SK-N-SH (cell line): ENCODE measurements at regions not wholly inside any gene's neighbourhood (a gene's known extent, or its start where the extent isn't known, plus 50 kb on each side); places are given as distances from the start of the nearest gene placed in this dataset.

ENCODE experiments used
- CTCF ChIA-PET: fragments of 300-600, 350-600 bp; formaldehyde crosslinking; extraction: SDS; loops from one replicate; lab custom pipeline; 2021; lab: Yijun Ruan, JAX
- POLR2A ChIA-PET: fragments of 350-600 bp; sonication (Branson Sonifier 250); formaldehyde crosslinking; extraction: SDS; loops from one replicate; lab custom pipeline; 2020; ENCODE audit warnings: antibody characterized with exemption, inconsistent platforms; lab: Yijun Ruan, JAX
- DNase-seq: peaks from one replicate; pipeline ENCODE4 v3.0.0; 2012
- H2AFZ ChIP-seq: fragments of 200-600 bp; sonication (generic); 2 replicates; pipeline ENCODE4 v1.8.1; 2016; ENCODE audit warnings: antibody characterized with exemption, mild to moderate bottlenecking, low read depth
- H3F3A ChIP-seq: fragments of 200-600 bp; sonication (generic); replicated peaks from 2 replicates; pipeline ENCODE3; 2016; ENCODE audit warnings: antibody characterized with exemption, mild to moderate bottlenecking; ENCODE audit not compliant: insufficient read depth
- H3K27ac ChIP-seq, 2 experiments: fragments of 200-500 bp in 1 of 2; fragments of 200-600 bp in 1 of 2; sonication (Bioruptor generic) in 1 of 2; sonication (generic), shearing (Covaris generic) in 1 of 2; 2 replicates each; pipeline versions ENCODE4 v1.5.1 to v1.6.1; 2014 to 2016; ENCODE audit warnings: low read depth in 2 of 2, inconsistent platforms in 1 of 2, low read length in 1 of 2, mild to moderate bottlenecking in 1 of 2, mixed read lengths in 1 of 2
- H3K27me3 ChIP-seq: fragments of 200-600 bp; sonication (generic), shearing (Covaris generic); 2 replicates; pipeline ENCODE4 v1.6.1; 2016; ENCODE audit warnings: mixed run types; ENCODE audit not compliant: insufficient read depth
- H3K36me3 ChIP-seq, 2 experiments: fragments of 200-500 bp in 1 of 2; fragments of 200-600 bp in 1 of 2; sonication (Bioruptor generic) in 1 of 2; sonication (generic) in 1 of 2; replicated peaks in 1 of 2; 2 replicates each; pipeline versions ENCODE3 to v1.5.1; 2014 to 2016; ENCODE audit warnings: low read length in 1 of 2, mild to moderate bottlenecking in 1 of 2; ENCODE audit not compliant: insufficient read depth in 2 of 2, control insufficient read depth in 1 of 2
- H3K4me1 ChIP-seq, 2 experiments: fragments of 200-500 bp in 1 of 2; fragments of 200-600 bp in 1 of 2; sonication (Bioruptor generic) in 1 of 2; sonication (generic), shearing (Covaris generic) in 1 of 2; 2 replicates each; pipeline versions ENCODE4 v1.5.1 to v1.6.1; 2014 to 2016; ENCODE audit warnings: low read depth in 1 of 2, low read length in 1 of 2, mixed run types in 1 of 2; ENCODE audit not compliant: insufficient read depth in 2 of 2, control insufficient read depth in 1 of 2
- H3K4me2 ChIP-seq: fragments of 200-600 bp; sonication (generic), shearing (Covaris generic); 2 replicates; pipeline ENCODE4 v1.6.1; 2017; ENCODE audit warnings: mixed run types
- H3K4me3 ChIP-seq, 2 experiments: fragments of 200-500 bp in 1 of 2; fragments of 200-600 bp in 1 of 2; sonication (Bioruptor generic) in 1 of 2; sonication (generic), shearing (Covaris generic) in 1 of 2; 2 replicates each; pipeline versions ENCODE4 v1.5.1 to v1.8.1; 2014 to 2016; ENCODE audit warnings: low read depth in 2 of 2, inconsistent platforms in 1 of 2, low read length in 1 of 2, mild to moderate bottlenecking in 1 of 2, mixed read lengths in 1 of 2, moderate library complexity in 1 of 2
- H3K79me2 ChIP-seq: fragments of 200-600 bp; sonication (generic); 2 replicates; pipeline ENCODE4 v1.8.1; 2017; ENCODE audit warnings: mild to moderate bottlenecking; ENCODE audit not compliant: insufficient read depth
- H3K9ac ChIP-seq: fragments of 200-600 bp; sonication (generic); 2 replicates; pipeline ENCODE4 v1.6.1; 2017; ENCODE audit warnings: mixed run types
- H3K9me2 ChIP-seq: fragments of 200-600 bp; sonication (generic); 2 replicates; pipeline ENCODE4 v1.6.1; 2017; ENCODE audit warnings: mixed run types
- H3K9me3 ChIP-seq: fragments of 200-600 bp; sonication (generic); 2 replicates; pipeline ENCODE4 v1.6.1; 2017; ENCODE audit warnings: mixed run types, mild to moderate bottlenecking, moderate library complexity
- H4K20me1 ChIP-seq: fragments of 200-600 bp; sonication (generic); 2 replicates; pipeline ENCODE4 v1.6.1; 2017; ENCODE audit warnings: mild to moderate bottlenecking, mixed run types; ENCODE audit not compliant: insufficient read depth
- EP300 ChIP-seq, 2 experiments: IDR thresholded peaks; 2 replicates each; pipeline versions ENCODE4 v1.4.0 to v1.6.1; 2012; ENCODE audit warnings: borderline replicate concordance in 1 of 2, low read depth in 1 of 2, low read length in 1 of 2
- FOXM1 ChIP-seq: IDR thresholded peaks from 2 replicates; pipeline ENCODE4 v1.4.0; 2012; ENCODE audit warnings: low read depth, mild to moderate bottlenecking
- GABPA ChIP-seq: IDR thresholded peaks from 2 replicates; pipeline ENCODE4 v1.4.0; 2012; ENCODE audit warnings: low read depth, mild to moderate bottlenecking
- GATA2 ChIP-seq: sonication (generic); formaldehyde crosslinking; IDR thresholded peaks from 2 replicates; pipeline ENCODE4 v1.5.0; 2020; ENCODE audit warnings: mild to moderate bottlenecking, missing genetic modification reagents
- JUND ChIP-seq: IDR thresholded peaks from 2 replicates; pipeline ENCODE4 v1.4.0; 2012
- MAX ChIP-seq: IDR thresholded peaks from 2 replicates; pipeline ENCODE4 v1.4.0; 2012; ENCODE audit warnings: low read depth
- MEF2A ChIP-seq: IDR thresholded peaks from 2 replicates; pipeline ENCODE4 v1.4.0; 2012; ENCODE audit warnings: low read depth, borderline replicate concordance
- RAD21 ChIP-seq: IDR thresholded peaks from 2 replicates; pipeline ENCODE4 v1.6.1; 2012; ENCODE audit warnings: mild to moderate bottlenecking, low read length
- RCOR1 ChIP-seq: fragments of 150-350 bp; IDR thresholded peaks from 2 replicates; pipeline ENCODE4 v1.6.1; 2017; ENCODE audit warnings: antibody characterized with exemption, low read length
- REST ChIP-seq: IDR thresholded peaks from 2 replicates; pipeline ENCODE4 v1.6.1; 2012; ENCODE audit warnings: mild to moderate bottlenecking, low read depth, low read length, moderate library complexity
- RXRA ChIP-seq: IDR thresholded peaks from 2 replicates; pipeline ENCODE4 v1.4.0; 2012; ENCODE audit warnings: low read depth, mild to moderate bottlenecking, borderline replicate concordance
- SIN3A ChIP-seq: IDR thresholded peaks from 2 replicates; pipeline ENCODE4 v1.6.1; 2012; ENCODE audit warnings: low read depth, mild to moderate bottlenecking, low read length, moderate library complexity, borderline replicate concordance
- SMC3 ChIP-seq: IDR thresholded peaks from 2 replicates; pipeline ENCODE4 v1.6.1; 2012; ENCODE audit warnings: low read depth, low read length, improper control_type of control experiment
- TCF12 ChIP-seq: IDR thresholded peaks from 2 replicates; pipeline ENCODE4 v1.4.0; 2012
- TEAD4 ChIP-seq: IDR thresholded peaks from 2 replicates; pipeline ENCODE4 v1.4.0; 2012; ENCODE audit warnings: mild to moderate bottlenecking, borderline replicate concordance; ENCODE audit not compliant: insufficient read depth
- WGBS: methylation state at CpG from one replicate; pipeline ENCODE4 v1.1.6; 2017; ENCODE audit warnings: low lambda C conversion rate; 5-methylcytosine and 5-hydroxymethylcytosine counted together
- TF ChIP-seq, protein P1 (sequence below): fragments of 150-350 bp; IDR thresholded peaks from 2 replicates; pipeline ENCODE4 v1.6.1; 2016; ENCODE audit warnings: mild to moderate bottlenecking, low read depth, low read length
- TF ChIP-seq, protein P2 (sequence below): IDR thresholded peaks from 2 replicates; pipeline ENCODE4 v1.4.0; 2012; ENCODE audit warnings: low read depth, borderline replicate concordance
- TF ChIP-seq, protein P3 (sequence below): IDR thresholded peaks from 2 replicates; pipeline ENCODE4; 2012

DNA sequence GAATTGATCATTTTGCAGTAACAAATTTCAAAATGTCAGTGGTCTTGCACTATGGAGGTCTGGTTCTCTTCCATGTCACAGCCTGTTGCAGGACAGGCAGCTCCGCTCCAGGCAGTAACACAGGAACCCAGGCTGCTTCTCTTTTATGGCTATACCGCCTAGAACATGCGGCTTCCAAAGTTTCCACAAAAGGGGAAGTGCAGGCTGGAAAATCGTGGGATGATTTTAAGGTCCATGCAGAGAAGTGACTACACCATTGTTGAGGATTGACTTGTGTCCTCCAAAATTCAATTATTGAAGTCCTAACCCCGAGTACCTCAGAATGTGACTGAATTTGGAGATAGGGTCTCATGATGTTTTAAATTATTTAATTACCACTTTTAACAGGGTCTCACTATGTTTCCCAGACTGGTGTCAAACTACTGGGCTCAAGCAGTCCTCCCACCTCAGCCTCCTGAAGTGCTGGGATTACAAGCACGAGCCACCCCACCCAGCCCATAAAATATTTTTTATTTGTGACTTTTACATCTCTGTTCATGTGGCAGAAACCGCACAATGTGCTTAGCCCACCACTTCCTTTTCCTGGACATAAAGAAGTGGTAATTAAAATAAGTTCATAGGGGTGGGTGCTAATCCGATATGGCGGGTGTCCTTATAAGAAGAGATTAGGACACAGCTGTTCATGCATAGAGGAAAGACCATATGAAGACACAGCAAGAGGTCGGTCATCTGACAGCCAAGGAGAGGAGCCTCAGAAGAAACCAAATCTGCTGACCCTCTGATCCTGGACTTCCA is 279.2 kb upstream of the RPL38 start:
- TF ChIP-seq, protein P1, sequence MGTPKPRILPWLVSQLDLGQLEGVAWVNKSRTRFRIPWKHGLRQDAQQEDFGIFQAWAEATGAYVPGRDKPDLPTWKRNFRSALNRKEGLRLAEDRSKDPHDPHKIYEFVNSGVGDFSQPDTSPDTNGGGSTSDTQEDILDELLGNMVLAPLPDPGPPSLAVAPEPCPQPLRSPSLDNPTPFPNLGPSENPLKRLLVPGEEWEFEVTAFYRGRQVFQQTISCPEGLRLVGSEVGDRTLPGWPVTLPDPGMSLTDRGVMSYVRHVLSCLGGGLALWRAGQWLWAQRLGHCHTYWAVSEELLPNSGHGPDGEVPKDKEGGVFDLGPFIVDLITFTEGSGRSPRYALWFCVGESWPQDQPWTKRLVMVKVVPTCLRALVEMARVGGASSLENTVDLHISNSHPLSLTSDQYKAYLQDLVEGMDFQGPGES: no peak
- TF ChIP-seq GABPA: no peak
- TF ChIP-seq MAX: no peak
- TF ChIP-seq FOXM1: no peak
- TF ChIP-seq MEF2A: no peak
- no peak for TF ChIP-seq RCOR1
- no peak for TF ChIP-seq RXRA
- CTCF ChIA-PET: interaction anchor here (0.6 to 3.7 kb wide), 4 partner anchors 10 to 330 kb away, joined by 3 to 13 read pairs (median 4); no protein-coding TSS in a partner anchor

GRCh38 chr17:73924909-73925186 is 278.6 kb upstream of the RPL38 start:
- H3K36me3 ChIP-seq: no peaks in the 10 kb centered on the region
- POLR2A ChIA-PET: no interaction called here
- no peaks in the 10 kb centered on the region for H3K4me1 ChIP-seq
- no peak overlapping the region for H3K9ac ChIP-seq
- no peaks in the 10 kb centered on the region for H4K20me1 ChIP-seq
- H2AFZ ChIP-seq: no peak overlapping the region
- H3K27ac ChIP-seq: no peak overlapping the region
- H3K9me2 ChIP-seq: no peaks in the 10 kb centered on the region
- H3K4me3 ChIP-seq: no peak overlapping the region
- H3K79me2 ChIP-seq: no peaks in the 10 kb centered on the region
- H3K4me2 ChIP-seq: no peak overlapping the region
- DNase-seq: no peak
- no peaks in the 10 kb centered on the region for H3K27me3 ChIP-seq
- H3F3A ChIP-seq: no peaks in the 10 kb centered on the region
- CTCF ChIA-PET: interaction anchor here (1.9 to 3.7 kb wide), 2 partner anchors 10 to 28 kb away, joined by 6 to 13 read pairs; no protein-coding TSS in a partner anchor
- H3K9me3 ChIP-seq: peaks cover 5% of the 10 kb centered on the region; the same call in 1 of the 2 replicates
- TF ChIP-seq TCF12: no peak
- TF ChIP-seq, protein P1: no peak
- no peak for TF ChIP-seq JUND
- no peak for TF ChIP-seq TEAD4
- TF ChIP-seq SIN3A: no peak
- no peak for TF ChIP-seq RCOR1
- TF ChIP-seq, protein P2, sequence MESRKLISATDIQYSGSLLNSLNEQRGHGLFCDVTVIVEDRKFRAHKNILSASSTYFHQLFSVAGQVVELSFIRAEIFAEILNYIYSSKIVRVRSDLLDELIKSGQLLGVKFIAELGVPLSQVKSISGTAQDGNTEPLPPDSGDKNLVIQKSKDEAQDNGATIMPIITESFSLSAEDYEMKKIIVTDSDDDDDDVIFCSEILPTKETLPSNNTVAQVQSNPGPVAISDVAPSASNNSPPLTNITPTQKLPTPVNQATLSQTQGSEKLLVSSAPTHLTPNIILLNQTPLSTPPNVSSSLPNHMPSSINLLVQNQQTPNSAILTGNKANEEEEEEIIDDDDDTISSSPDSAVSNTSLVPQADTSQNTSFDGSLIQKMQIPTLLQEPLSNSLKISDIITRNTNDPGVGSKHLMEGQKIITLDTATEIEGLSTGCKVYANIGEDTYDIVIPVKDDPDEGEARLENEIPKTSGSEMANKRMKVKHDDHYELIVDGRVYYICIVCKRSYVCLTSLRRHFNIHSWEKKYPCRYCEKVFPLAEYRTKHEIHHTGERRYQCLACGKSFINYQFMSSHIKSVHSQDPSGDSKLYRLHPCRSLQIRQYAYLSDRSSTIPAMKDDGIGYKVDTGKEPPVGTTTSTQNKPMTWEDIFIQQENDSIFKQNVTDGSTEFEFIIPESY: no peak
- TF ChIP-seq SMC3: no peak
- TF ChIP-seq EP300 (IDR thresholded peaks at IDR 0.05; ENCODE audit: borderline replicate concordance in 1 of 2, low read depth in 1 of 2, low read length in 1 of 2): no peak
- TF ChIP-seq RAD21: no peak
- TF ChIP-seq MEF2A: no peak
- TF ChIP-seq, protein P3, sequence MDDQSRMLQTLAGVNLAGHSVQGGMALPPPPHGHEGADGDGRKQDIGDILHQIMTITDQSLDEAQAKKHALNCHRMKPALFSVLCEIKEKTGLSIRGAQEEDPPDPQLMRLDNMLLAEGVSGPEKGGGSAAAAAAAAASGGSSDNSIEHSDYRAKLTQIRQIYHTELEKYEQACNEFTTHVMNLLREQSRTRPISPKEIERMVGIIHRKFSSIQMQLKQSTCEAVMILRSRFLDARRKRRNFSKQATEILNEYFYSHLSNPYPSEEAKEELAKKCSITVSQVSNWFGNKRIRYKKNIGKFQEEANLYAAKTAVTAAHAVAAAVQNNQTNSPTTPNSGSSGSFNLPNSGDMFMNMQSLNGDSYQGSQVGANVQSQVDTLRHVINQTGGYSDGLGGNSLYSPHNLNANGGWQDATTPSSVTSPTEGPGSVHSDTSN: no peak
- no peak for TF ChIP-seq REST
- TF ChIP-seq GATA2 (CRISPR knock-in tag): no peak

More for the DNA sequence above, 279.2 kb upstream of the RPL38 start:
- no peaks in the 10 kb centered on the region for H3F3A ChIP-seq
- no peak overlapping the region for H3K4me3 ChIP-seq
- POLR2A ChIA-PET: no interaction called here
- H3K4me1 ChIP-seq: no peaks in the 10 kb centered on the region
- no peak overlapping the region for H2AFZ ChIP-seq
- no peaks in the 10 kb centered on the region for H3K9me2 ChIP-seq
- no peak overlapping the region for H3K4me2 ChIP-seq
- no peaks in the 10 kb centered on the region for H3K36me3 ChIP-seq
- no peak overlapping the region for H3K9ac ChIP-seq
- DNase-seq: no peak
- no peak overlapping the region for H3K27ac ChIP-seq
- no peaks in the 10 kb centered on the region for H3K79me2 ChIP-seq
- 24% methylated on average over 10 of the region's 10 CpGs for WGBS
- no peaks in the 10 kb centered on the region for H4K20me1 ChIP-seq
- no peaks in the 10 kb centered on the region for H3K27me3 ChIP-seq
- H3K9me3 ChIP-seq: peaks cover 5% of the 10 kb centered on the region; the same call in 1 of the 2 replicates
